ENCODE measurements at regions not wholly inside any gene's neighbourhood (a gene's known extent, or its start where the extent isn't known, plus 50 kb on each side); places are given as distances from the start of the nearest gene placed in this dataset.

DNA sequence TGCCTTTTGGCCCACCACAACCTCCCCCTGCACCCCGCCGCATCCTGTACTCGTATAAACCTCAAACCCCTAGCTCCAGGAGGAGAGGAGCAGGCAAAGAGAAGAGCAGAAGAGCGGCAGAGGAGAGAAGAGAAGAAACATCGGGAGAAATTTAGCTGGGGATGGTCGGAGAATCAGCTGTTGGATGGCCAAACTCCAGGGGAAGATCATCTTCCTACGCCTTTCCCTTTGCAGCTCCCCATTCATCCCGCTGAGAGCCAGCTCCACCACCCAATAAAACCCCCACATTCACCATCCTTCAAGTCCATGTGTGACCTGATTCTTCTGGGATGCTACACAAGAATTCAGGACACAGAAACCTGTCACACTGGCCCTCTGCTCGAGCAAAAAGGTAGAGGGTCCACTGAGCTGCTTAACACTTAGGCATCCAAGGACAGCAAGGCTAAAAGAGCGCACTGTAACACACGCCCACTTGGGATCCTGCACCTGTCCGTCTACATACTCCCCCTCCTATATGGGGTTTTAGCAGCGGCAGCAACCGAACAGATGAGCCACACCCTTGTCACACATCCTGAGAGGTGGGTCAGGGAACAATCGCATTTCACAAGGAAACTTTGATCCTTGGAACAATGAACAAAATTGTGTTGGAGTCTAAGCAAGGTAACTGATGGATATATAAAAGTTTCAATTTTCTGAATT is 51.6 kb upstream of the MIR17HG start:
- intact Hi-C loops (cut with DNase I): no loop called here
- H3K9me3 ChIP-seq: no peaks in the 10 kb centered on the region
- TF ChIP-seq, protein P1, sequence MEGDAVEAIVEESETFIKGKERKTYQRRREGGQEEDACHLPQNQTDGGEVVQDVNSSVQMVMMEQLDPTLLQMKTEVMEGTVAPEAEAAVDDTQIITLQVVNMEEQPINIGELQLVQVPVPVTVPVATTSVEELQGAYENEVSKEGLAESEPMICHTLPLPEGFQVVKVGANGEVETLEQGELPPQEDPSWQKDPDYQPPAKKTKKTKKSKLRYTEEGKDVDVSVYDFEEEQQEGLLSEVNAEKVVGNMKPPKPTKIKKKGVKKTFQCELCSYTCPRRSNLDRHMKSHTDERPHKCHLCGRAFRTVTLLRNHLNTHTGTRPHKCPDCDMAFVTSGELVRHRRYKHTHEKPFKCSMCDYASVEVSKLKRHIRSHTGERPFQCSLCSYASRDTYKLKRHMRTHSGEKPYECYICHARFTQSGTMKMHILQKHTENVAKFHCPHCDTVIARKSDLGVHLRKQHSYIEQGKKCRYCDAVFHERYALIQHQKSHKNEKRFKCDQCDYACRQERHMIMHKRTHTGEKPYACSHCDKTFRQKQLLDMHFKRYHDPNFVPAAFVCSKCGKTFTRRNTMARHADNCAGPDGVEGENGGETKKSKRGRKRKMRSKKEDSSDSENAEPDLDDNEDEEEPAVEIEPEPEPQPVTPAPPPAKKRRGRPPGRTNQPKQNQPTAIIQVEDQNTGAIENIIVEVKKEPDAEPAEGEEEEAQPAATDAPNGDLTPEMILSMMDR (IDR thresholded peaks at IDR 0.05): no peak
- no peaks in the 10 kb centered on the region for H3K4me1 ChIP-seq
- H3K4me3 ChIP-seq: no peak overlapping the region
- H3K27me3 ChIP-seq: no peaks in the 10 kb centered on the region
- no peak for DNase-seq (ENCODE audit: low spot score in 2 of 2)
- H3K27ac ChIP-seq: no peak overlapping the region
- H3K36me3 ChIP-seq: no peaks in the 10 kb centered on the region

DNA sequence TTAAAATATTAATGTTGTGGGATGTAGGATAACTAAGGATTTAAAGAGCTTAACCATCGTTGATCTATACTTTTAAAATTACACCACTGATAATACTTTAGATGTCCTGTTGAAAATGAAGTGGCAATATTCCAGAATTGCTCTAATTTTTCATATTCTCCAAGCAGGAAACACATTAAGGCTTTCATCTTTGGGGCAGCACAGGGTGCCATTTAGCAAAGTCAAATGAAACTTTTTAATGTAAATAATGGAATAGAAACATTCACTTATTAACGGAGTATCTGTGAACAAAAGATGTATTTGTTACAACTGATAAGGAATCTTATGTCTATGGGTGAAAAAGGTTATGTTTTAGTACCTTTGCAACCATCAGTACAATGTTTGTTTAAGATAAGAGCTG is 50.0 kb upstream of the MIR17HG start:
- TF ChIP-seq, protein P1 (IDR thresholded peaks at IDR 0.05): no peak
- H3K27me3 ChIP-seq: no peaks in the 10 kb centered on the region
- no peak overlapping the region for H3K4me3 ChIP-seq
- intact Hi-C loops (cut with DNase I): no loop called here
- no peak overlapping the region for H3K27ac ChIP-seq
- no peaks in the 10 kb centered on the region for H3K36me3 ChIP-seq
- no peaks in the 10 kb centered on the region for H3K9me3 ChIP-seq
- DNase-seq (ENCODE audit: low spot score in 2 of 2): no peak
- H3K4me1 ChIP-seq: no peaks in the 10 kb centered on the region
